Small intestine (tissue), 7 donors: ENCODE measurements at regions not wholly inside any gene's neighbourhood (a gene's known extent, or its start where the extent isn't known, plus 50 kb on each side); places are given as distances from the start of the nearest gene placed in this dataset.
"Not testable (repeated sequence)": the region's sequence is repeated elsewhere in the genome, so short reads cannot be mapped to it uniquely, and the experiment has no call there.

Source experiments
- DNase-seq, 2 donors: peaks; one replicate each; pipeline versions ENCODE4 v3.0.0 to v3.0.0-alpha.2; 2013
- FAIRE-seq: peaks from 2 replicates; lab custom pipeline; 2012; peaks lifted over from hg19 to GRCh38; lab: Jason Lieb, UNC
- H3K27ac ChIP-seq, 3 donors: one replicate each; pipeline ENCODE4 v1.5.1; 2013; ENCODE audit warnings: low read length in 2 of 3, mild to moderate bottlenecking in 2 of 3, control low read depth in 1 of 3, inconsistent platforms in 1 of 3, low read depth in 1 of 3, moderate library complexity in 1 of 3
- H3K27me3 ChIP-seq, 3 donors: one replicate each; pipeline ENCODE4 v1.6.1; 2013; ENCODE audit warnings: low read length in 3 of 3, inconsistent platforms in 1 of 3; ENCODE audit not compliant: control insufficient read depth in 3 of 3, insufficient read depth in 3 of 3
- H3K36me3 ChIP-seq, 3 donors: one replicate each; pipeline ENCODE4 v1.6.1; 2013; ENCODE audit warnings: low read length in 3 of 3, inconsistent platforms in 1 of 3, low read depth in 1 of 3, mild to moderate bottlenecking in 1 of 3, moderate library complexity in 1 of 3; ENCODE audit not compliant: control insufficient read depth in 3 of 3, insufficient read depth in 2 of 3
- H3K4me1 ChIP-seq, 3 donors: one replicate each; pipeline ENCODE4 v1.6.1; 2013; ENCODE audit warnings: low read length in 2 of 3, inconsistent platforms in 1 of 3, low read depth in 1 of 3, mild to moderate bottlenecking in 1 of 3, moderate library complexity in 1 of 3; ENCODE audit not compliant: control insufficient read depth in 3 of 3, insufficient read depth in 2 of 3
- H3K4me3 ChIP-seq, 3 donors: one replicate each; pipeline ENCODE4 v1.5.1; 2013; ENCODE audit warnings: low read length in 3 of 3, control low read depth in 1 of 3, inconsistent platforms in 1 of 3, low read depth in 1 of 3, mild to moderate bottlenecking in 1 of 3, moderate library complexity in 1 of 3
- H3K9me3 ChIP-seq, 2 donors: one replicate each; pipeline ENCODE4 v1.6.1; 2013; ENCODE audit warnings: low read depth in 1 of 2, low read length in 1 of 2; ENCODE audit not compliant: control insufficient read depth in 2 of 2, insufficient read depth in 1 of 2
- WGBS, 3 donors: extraction: QIAGEN DNeasy Blood & Tissue Kit; methylation state at CpG; one replicate each; pipeline ENCODE4 v1.1.7; 2013; 5-methylcytosine and 5-hydroxymethylcytosine counted together
- donor health status: healthy with polysubstance abuse.
- donor health status: control.
- donor health status: control.
- donor health status: Bipolar disorder and iron deficiency.
- donor health status: healthy.

DNA sequence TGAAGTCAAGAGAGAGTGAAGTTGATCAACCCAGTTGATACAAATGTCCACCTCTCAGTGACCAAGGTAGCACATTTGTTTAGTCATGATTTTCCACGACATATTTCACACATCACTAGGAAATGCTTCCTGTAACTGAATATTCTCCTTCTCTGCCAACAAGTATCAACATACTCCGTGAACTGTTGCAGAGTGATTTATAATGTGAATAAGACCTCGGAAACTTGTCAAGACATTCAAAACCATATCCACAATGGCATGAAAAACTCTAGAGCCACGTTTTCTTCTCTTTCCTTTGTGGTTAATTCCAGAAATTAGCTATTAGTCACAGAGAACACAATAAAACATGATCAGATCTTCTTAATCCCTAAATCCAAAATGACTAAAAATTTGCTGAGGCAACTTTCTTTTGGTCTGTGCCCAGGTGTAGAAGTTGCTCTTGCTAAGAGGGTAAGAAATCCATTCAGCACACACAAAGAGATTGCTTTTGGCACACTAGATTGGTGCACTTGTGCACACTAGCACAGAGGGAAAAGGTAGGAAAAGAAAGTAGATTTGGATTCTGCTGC, 244.3 kb upstream of the NRIP1 start:
- WGBS, 3 donors, result 65 to 90% (median 73%) methylated on average over 4 of the region's 4 CpGs

DNA sequence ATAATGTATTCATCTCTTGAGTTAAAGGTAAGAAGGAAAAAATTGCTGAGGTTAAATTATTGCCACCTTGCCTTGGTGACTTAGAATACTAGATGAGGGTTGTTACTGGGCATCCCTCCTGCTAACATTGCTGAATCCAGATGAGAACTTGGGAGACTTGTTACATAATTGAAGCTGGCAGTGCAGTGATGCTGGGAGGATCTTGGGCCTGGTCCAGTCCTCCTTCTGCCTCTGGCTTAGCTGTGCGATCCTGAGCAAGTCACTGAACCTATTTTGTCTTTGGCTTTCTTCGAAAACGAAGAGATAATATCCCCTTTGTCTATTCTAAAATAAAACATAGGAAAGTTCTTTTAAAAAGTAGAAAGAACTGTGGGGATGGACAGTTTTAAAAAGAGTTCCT, 244.9 kb upstream of the NRIP1 start:
- DNase-seq, result no peak
- no peak overlapping the region for H3K27ac ChIP-seq
- H3K4me3 ChIP-seq, result no peak overlapping the region

More for the DNA sequence above, 244.3 kb upstream of the NRIP1 start:
- H3K4me3 ChIP-seq, result no peak overlapping the region
- H3K36me3 ChIP-seq, result no peaks in the 10 kb centered on the region
- DNase-seq (no peak), FAIRE-seq (no peak)
- H3K27ac ChIP-seq, result no peak overlapping the region
- no peaks in the 10 kb centered on the region for H3K9me3 ChIP-seq
- H3K27me3 ChIP-seq, result no peaks in the 10 kb centered on the region
- H3K4me1 ChIP-seq, result no peaks in the 10 kb centered on the region

DNA sequence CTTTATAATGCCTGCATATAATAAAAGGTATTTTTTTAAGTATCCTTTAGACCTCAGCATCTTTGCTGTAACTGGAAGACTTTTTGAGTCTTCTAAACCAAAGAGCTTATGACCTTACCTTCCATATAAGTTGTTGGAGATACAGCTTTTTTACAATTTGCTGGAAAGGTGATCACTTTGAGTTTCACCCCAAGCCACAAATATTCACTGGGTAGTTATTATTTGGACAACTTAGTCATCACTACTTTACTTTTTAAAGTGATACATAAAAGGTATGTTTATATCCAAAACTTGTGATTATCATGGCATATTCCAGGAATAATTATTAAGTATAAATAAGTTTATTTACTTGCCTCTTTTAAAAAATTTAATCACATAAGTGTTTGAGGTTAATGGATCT, 246.7 kb upstream of the NRIP1 start:
- DNase-seq, result no peak
- H3K27me3 ChIP-seq, result no peaks in the 10 kb centered on the region
- H3K4me3 ChIP-seq, result no peak overlapping the region
- no peaks in the 10 kb centered on the region for H3K36me3 ChIP-seq
- no peak overlapping the region for H3K27ac ChIP-seq
- FAIRE-seq, result no peak
- no peaks in the 10 kb centered on the region for H3K9me3 ChIP-seq
- H3K4me1 ChIP-seq, result no peaks in the 10 kb centered on the region

More for the DNA sequence above, 244.9 kb upstream of the NRIP1 start:
- WGBS, 3 donors, result 77 to 93% (median 90%) methylated on average over 3 of the region's 3 CpGs
- no peaks in the 10 kb centered on the region for H3K27me3 ChIP-seq
- H3K36me3 ChIP-seq, result no peaks in the 10 kb centered on the region
- no peaks in the 10 kb centered on the region for H3K4me1 ChIP-seq
- no peak for FAIRE-seq
- no peaks in the 10 kb centered on the region for H3K9me3 ChIP-seq

DNA sequence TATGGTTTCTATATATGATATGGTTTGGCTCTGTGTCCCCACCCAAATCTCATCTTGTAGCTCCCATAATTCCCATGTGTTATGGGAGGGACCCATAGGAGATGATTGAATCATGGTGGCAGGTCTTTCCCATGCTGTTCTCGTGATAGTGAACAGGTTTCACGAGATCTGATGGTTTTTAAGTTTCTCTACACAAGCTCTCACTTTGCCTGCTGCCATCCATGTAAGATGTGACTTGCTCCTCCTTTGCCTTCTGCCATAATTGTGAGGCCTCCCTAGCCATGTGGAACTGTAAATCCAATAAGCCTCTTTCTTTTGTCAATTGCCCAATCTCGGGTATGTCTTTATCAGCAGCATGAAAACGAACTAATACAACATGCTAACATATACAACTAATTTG, 252.2 kb upstream of the NRIP1 start:
- FAIRE-seq, H3K27ac ChIP-seq, H3K4me3 ChIP-seq, H3K9me3 ChIP-seq, DNase-seq, H3K4me1 ChIP-seq, H3K36me3 ChIP-seq, H3K27me3 ChIP-seq: not testable (repeated sequence)
- 84 to 91% (median 88%) methylated on average over 4 of the region's 4 CpGs for WGBS, 3 donors

DNA sequence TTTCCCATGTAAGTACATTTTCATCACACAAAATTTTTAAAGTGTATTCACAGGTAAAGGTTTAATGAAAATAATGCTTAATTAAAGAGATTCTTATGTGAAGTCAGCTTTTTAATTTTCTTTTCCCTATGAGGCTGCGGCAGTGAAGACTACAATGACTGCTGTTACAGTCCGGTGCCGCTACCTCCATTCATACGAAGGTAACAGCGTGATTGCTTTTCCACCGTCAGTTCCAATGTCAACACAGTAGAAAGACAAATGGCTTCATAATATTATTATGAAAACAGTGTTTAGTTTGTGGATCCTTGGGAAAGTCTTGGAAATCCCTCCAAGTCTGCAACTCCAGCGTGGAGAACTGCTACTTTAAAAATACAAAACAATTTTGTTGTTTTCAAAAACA, 254.9 kb upstream of the NRIP1 start:
- H3K9me3 ChIP-seq, result no peaks in the 10 kb centered on the region
- no peaks in the 10 kb centered on the region for H3K27me3 ChIP-seq
- H3K4me3 ChIP-seq, result no peak overlapping the region
- no peak overlapping the region for H3K27ac ChIP-seq
- no peak for DNase-seq
- 81 to 91% (median 84%) methylated on average over 7 of the region's 7 CpGs for WGBS, 3 donors
- no peak for FAIRE-seq
- H3K4me1 ChIP-seq, result no peaks in the 10 kb centered on the region
- H3K36me3 ChIP-seq, result no peaks in the 10 kb centered on the region

DNA sequence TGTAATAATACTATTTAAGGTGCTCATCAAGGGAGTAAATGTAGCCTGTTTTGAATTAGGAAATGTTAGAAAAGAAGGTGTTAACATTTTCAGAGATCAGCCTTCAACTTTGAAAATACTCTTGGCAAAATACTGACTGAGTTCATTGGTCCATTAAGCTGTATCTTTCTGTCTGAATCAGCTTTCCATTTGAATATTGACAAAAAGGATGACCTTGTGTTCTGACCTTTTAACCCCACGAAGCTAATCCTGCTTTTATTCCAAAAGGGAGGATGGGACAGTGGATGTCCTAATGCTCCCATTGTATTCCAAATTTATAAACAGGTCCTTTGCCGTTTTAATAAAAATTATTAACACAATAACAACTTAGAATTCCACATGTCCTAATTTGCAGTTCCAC, 259.7 kb upstream of the NRIP1 start:
- H3K36me3 ChIP-seq, result no peaks in the 10 kb centered on the region
- H3K4me3 ChIP-seq, result no peak overlapping the region
- 60 to 67% (median 62%) methylated on average over 2 of the region's 2 CpGs for WGBS, 3 donors
- no peak overlapping the region for H3K27ac ChIP-seq
- H3K9me3 ChIP-seq, result peaks cover 0 to 15% of the 10 kb centered on the region in 2 donors
- FAIRE-seq (no peak), DNase-seq (no peak)
- no peaks in the 10 kb centered on the region for H3K27me3 ChIP-seq
- H3K4me1 ChIP-seq, result no peaks in the 10 kb centered on the region

DNA sequence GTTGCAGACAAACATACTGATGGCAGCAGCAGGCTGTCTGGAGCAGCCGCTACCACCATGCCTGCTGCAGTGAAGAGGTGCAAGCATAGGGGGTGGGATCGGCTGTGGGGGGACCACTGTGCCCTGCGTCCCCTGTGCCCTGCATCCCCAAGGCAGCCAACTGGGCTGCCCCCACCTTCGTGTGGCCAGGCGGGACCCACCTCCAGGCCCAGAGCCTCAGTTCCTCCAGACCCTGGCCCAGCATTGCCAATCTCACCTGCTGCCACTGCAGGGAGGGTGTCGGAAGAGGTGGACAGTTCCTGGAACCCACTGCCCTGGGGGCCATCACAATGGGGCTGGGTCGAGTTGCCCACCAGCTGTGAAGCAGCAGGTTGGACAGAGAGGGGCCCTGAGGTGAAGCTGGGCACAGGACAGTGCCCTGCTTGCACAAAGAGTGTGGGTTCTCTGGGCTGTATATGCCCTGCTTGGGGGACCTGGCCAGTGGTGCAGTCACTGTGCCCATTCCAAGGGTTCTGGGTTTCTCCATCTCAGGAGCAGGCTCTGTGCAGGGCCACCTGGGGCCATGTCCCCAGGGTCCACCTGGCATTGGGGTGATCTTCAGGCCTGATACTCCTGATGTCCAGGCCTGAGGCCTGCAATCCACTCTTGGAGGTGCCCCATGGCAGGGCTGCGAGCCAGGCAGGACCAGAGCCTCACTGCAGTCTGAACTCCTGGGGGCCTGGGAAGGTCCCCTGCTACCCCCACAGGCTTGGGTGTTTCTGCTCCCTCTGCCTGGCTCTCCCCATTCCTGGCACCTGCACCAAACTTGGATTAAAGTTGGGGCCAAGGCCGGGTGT, 261.4 kb upstream of the NRIP1 start:
- H3K27me3 ChIP-seq, result no peaks in the 10 kb centered on the region
- H3K4me3 ChIP-seq, result no peak overlapping the region
- WGBS, 3 donors, result 84 to 92% (median 88%) methylated on average over 9 of the region's 9 CpGs
- FAIRE-seq (no peak), DNase-seq (no peak)
- no peak overlapping the region for H3K27ac ChIP-seq
- no peaks in the 10 kb centered on the region for H3K36me3 ChIP-seq
- H3K4me1 ChIP-seq, result no peaks in the 10 kb centered on the region
- H3K9me3 ChIP-seq, result peaks cover 0 to 15% of the 10 kb centered on the region in 2 donors

DNA sequence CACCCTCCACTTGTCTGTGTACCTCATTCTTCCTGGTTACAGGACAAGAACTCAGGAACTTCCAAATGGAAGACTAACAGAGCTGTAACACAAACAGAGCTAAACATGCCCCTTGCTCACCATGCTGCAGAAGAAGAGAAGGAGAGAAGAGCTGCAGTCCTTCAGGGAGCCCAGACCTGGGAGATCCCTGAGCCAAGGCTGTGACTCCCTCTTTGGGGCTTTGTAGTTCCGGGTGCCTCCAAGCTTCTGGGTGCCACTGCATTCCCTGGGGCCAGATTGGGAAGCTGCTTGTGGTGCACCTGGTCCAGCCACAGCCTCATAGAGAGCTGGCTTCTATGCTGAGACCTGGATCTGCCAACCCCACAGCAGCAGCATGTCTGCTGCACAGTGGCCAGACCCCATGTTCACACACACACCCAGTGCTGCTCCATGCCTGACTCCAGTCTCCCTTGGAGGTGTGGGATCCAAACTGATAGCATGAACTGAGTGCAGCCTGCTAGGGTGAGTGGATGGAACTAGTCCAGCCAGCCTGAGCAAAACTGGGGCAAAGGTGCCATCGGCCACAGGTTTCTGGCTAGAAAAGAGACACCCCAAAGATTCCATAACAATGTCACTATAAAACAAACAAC, 263.0 kb upstream of the NRIP1 start:
- DNase-seq, result no peak
- H3K9me3 ChIP-seq, result peaks cover 0 to 15% of the 10 kb centered on the region in 2 donors
- H3K27me3 ChIP-seq, result no peaks in the 10 kb centered on the region
- no peak overlapping the region for H3K27ac ChIP-seq
- no peak overlapping the region for H3K4me3 ChIP-seq
- H3K4me1 ChIP-seq, result no peaks in the 10 kb centered on the region
- WGBS, 3 donors, result 90 to 100% (median 96%) methylated on average over 2 of the region's 2 CpGs
- H3K36me3 ChIP-seq, result no peaks in the 10 kb centered on the region
- FAIRE-seq, result no peak
